GM19463 (cell line): ENCODE measurements at regions not wholly inside any gene's neighbourhood (a gene's known extent, or its start where the extent isn't known, plus 50 kb on each side); places are given as distances from the start of the nearest gene placed in this dataset.
"Not testable (repeated sequence)": the region's sequence is repeated elsewhere in the genome, so short reads cannot be mapped to it uniquely, and the experiment has no call there.

Experiments
- ATAC-seq: cut with Tn5 transposase; IDR thresholded peaks from one replicate; pipeline ENCODE4 v1.9.1; 2021; ENCODE audit warnings: mild to moderate bottlenecking, moderate library complexity; ENCODE audit not compliant: unreplicated experiment

DNA sequence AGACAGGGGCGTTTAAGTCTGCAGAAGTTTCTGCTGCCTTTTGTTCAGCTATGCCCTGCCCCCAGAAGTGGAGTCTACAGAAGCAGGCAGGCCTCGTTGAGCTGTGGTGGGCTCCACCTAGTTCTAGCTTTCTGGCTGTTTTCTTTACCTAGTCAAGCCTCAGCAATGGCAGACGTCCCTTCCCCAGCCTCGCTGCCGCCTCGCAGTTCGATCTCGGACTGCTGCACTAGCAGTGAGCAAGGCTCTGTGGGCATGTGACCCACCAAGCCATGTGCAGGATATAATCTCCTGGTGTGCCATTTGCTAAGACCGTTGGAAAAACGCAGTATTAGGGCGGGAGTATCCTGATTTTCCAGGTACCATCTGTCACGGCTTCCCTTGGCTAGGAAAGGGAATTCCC, 742.7 kb upstream of the NRXN1 start:
- ATAC-seq: not testable (repeated sequence)

DNA sequence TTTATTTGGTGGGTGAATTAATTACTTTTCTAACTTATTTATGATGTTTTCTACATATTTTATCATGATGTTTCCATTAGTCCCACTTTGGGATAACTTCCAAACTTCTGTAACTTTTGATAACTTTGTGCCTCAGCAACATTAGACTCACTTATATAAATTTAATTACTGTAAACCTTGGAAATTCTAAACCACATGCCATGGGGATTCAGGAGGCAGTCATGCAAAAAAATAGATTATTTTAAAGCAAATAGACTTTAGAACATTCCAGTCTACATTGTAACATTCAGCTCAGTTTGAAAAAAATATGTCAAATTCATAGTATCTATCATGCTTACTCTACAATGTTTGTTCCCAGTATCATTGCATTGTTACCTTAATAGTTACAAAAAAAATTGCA, 728.5 kb upstream of the NRXN1 start:
- ATAC-seq: no peak

DNA sequence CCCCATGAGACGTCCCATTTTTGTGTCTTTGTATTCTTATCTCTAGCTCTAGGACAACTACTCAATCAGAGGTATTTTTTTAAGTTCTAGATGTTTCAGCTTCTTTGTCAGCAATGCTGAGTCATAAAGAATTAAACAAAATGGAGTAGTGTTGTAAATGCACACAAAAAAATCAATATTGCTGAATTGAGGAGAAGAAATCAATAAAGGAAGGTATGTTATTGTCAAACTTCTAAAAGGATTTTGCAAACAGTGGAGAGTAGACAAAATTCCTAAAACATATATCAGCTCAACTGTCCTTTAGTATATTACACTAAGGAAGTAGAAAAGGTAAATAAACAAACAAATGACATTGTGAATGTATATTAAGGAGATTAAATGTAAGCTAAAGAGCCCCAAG, 726.1 kb upstream of the NRXN1 start:
- no peak for ATAC-seq

DNA sequence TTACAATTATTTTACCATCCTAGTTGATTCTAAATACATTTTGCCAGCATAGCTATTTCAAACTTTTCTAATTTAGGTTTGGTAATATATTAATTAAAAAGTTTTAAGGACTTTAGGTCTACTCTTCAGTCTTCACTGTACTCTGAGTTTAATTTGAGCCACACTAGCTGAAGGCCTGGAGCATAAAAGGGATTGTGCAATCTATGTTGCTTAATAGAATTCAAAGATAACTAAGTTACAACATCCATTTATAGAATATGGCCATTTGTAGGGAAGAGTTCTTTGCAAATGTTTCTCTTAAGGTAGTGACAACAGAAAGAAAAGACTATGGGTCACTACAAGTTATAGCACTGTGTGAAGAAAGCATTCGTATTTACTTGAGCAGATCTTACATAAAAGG, 702.2 kb upstream of the NRXN1 start:
- ATAC-seq: no peak

DNA sequence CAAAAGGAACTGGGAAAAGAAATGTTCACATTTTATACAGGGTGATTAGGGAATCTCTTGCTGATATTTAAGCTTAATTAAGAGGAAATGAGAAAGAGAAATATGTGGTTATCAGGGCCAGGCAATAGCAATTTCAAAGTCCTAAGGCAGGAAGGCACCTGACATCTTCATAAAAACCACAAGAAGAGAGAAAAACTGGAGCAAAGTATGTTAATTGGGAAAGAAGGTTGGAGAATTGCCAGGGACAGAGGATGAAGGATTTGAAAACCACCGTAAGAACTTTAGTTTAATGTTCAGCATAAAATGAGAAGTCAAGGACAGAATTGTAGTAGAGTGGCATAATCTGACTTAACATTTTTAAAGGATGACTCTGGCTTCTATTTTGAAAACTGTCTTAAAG, 691.8 kb upstream of the NRXN1 start:
- ATAC-seq: no peak

DNA sequence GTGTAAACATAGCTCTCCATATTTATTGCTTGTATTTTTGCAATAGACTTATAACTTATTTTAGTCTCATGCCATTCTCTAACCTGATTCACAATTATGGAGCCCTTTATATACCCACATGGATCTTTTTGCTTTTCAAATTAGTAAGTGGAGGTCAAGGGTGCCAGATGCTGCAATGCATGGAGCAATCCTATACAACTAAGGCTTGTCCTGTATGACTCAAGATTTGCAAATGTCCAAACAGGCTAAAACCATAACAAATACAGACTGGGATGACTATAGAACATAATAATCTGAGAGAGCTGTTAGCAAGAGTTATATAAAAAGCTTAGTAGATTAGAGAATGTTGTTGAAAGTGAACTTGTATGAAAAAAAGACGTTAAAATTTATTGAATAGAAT, 690.4 kb upstream of the NRXN1 start:
- ATAC-seq: no peak

DNA sequence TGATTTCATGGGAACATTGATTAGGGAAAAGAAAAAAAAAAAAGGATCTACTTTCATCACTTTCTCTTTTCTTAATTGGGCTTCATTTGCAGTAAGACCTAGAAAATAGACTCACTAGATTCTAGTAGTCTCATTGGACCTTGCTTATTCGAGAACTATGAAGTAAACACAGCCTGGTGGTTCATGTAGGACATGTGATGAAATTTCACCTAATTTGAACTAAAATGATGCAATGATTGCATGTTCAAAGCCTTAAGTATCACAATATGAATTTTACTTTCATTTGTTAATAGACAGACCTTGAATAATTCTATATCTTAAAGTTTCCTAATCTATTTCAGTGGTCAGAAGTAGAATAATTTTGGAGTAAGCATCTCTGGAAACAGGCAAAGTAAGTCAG, 688.9 kb upstream of the NRXN1 start:
- ATAC-seq: no peak

DNA sequence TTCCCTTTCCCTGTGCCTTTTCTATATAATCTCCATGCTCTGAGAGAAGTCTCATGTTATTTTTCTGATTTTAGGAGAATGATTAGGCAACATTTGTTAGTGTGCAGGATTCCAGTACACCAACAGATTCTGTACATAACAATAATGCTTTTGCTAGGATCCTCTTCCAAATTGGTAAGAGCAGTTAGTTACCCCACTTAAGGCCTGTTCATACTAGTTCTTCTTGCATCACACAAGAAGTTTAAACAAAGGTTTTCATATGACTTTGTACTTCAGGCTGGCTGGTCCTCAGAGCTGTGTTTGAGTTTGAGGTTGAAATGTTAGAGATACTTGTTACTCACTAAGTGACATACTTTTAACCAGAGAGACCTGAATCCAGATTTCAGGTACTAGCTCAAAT, 686.9 kb upstream of the NRXN1 start:
- no peak for ATAC-seq

DNA sequence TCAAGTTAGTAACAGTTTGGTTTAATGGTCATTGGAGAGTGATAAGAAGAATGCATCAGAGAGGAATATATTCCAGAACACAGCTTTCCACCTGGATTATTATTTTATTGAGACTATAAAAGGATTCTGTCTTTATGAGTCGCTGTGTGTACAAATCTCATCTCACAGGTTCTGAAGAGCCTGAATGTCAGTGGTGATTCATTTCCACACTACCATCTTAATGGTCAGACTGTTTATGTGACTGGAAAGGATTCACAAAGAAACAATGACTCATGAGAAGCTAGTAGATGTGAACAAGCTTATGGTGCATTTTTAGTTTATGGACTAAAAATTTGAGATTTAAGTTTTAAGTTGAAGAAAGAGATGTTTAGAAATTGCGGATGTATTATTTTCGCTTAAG, 685.4 kb upstream of the NRXN1 start:
- ATAC-seq: no peak

DNA sequence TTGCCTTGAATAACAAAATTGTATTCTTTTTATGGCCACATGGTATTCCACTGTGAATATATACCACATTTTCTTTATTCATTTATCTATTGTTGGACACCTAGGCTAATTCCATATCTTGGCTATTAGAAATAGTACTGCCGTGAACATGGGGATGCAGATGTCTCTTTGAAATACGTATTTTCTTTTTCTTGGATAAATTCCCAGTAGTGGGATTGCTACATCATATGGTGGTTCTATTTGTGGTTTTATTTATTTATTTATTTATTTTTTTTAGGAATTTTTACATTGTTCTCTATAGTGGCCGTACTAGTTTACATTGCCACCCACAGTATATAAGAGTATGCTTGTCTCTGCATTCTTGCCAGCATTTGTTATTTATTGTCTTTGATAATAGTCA, 679.8 kb upstream of the NRXN1 start:
- ATAC-seq: no peak

DNA sequence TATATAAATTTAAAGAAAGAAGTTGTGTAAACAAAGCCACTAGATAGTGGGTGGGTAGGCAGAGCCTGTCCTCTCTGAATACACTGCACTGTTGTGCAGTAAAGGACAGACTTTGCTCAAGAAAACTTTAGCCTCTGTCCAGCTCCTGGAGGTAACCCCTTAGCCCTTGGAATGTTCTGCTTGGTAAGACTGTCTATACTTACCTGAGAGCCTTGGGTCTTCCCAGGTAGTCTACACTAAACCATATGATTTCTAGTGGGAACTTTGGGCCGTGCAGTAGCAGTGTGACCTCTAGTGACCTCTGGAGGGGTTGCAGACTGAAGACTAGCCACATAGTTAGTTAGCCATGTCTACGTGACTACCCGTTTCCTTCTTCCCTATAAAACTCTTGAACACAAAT, 678.3 kb upstream of the NRXN1 start:
- ATAC-seq: peak; percentile 76

DNA sequence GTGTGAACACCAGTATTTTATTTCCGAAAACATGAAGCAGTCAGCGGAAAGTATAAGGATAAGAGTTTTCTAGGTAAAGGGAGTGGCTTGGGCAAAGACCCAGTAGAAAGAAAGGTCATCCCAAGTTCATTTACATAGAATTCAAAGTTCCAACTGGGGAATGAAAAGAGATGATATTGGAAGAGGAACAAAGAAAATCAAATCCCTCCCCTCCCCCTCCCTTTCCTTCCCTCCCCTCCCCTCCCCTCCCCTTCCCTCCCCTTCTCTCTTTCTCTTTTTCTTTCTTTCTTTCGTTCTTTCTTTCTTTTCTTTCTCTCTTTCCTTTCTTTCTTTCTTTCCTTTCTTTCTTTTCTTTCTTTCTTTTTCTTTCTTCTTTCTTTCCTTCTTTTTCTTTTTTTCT, 675.7 kb upstream of the NRXN1 start:
- ATAC-seq: no peak

DNA sequence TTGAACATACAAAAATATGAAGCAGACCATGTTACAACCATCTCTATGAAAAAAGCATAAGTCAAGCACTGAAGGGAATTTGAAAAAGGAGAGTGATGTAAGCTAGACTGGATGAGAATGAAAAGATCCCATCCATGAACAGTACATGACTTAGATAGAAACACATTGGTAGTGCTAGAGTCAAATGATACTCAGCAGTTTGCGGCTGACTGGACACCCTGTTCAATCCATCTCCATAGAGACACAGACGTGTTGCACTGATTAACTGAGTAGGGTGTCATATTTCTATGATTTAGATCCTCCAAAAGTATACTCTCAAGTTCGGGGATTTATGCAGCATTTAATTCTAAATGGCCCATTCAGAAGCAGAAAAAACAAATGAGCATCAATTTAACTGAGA, 674.3 kb upstream of the NRXN1 start:
- ATAC-seq: no peak

DNA sequence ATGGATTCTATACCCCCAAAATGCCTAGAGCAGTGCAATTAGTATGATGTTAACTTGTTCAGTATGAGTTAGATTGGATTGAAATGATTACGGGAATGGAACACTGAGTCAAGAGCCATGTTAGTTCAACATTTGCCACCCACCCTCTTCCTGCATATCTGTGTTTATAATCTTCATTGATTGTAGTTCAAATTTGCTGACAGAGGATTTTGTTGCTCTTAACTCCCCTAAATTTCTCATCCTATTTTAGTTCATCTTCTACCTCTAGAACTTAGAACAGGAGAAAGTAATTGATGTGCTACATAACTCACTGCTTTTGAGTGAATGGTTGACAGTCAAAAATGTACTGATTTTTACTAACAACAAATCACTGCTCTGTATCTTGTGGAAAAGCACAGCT, 673.5 kb upstream of the NRXN1 start:
- ATAC-seq: no peak

DNA sequence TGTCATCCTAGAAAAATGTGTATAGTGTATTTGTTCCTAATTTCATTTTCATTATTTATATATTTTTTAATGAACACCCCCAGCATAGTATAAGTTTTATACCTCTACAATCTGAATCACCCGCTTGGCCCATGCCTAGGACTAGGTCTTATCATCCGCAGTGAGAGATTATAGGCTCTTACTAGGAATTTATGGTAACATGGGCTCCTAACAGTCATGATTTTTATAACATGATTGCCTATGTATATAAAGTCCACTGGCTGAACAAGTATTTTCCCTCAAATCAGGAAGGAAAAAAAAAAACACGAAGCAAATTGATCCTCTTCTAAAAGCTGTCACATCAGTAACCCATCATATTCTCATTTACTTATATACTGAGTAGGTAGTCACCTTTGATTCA, 666.1 kb upstream of the NRXN1 start:
- ATAC-seq: no peak

DNA sequence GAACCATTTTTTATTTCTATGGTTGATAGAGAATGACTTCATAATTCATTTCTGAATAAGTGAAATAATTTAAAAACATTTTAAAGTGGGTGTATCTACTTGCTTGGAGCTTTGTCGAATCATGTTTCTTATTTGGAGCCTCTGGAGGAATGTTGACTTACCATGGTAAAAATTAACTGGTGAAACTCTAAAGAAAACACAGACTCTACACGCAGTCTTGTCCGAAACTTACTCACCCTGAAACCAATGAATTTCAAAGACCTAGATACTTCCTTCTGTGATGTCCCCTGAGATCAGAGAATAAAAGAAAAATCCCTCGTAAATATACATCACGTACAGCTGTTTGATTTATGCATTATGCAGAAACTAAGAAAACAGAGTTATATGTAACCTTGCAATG, 665.2 kb upstream of the NRXN1 start:
- peak; percentile 70 for ATAC-seq

DNA sequence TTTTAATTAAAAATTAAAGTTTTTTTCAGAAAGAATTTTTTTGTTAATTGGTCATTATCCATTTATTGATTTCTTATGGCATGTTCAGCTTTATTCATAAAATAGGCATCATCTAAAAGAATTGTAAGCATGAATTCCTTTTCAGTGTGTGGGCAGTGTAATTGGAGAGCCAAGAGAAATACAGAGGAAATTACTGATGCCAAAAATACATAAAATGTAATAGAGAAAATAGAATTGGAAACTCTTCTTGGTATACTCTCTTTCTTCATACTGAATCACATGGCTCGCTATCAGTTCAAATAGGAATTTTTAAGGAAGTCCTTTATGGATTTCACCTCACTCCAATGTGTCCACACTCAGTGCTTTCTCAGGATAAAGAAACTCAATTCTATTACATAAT, 663.6 kb upstream of the NRXN1 start:
- no peak for ATAC-seq

DNA sequence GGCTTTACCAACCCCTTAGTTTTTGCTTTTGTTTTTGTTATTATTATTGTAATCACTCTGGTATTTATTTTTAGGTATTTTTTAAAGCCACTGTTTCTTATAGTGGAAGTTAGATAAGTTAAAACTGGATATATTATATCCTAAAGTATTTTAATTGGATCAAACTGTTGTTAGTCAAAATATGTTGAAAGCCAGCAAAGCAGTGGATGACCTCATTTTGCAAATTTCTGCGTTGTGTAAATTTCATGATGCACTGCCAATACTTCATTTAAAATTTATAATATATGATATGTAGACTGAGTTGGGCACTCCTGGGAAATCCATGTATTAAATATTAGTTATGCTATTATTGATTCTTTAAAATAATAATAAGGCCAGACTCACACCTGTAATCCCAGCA, 661.7 kb upstream of the NRXN1 start:
- ATAC-seq: no peak

DNA sequence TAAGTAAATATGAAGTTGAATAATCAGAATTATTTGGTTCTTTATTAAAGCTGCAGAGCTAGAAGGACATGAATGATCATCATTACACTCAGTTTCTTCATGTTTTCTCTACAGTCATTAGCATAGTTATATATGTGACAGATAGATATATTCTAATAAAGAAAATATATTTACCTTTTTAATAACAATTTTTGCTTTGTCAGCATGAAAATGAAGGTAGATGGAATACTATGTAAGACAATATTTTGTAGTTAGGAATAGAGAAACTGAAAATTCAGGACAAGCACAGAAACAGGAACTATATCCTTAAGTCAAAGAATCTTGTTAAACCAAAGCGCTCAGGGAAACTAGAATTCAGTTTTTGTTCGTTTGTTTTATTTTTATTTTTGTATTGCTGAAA, 649.9 kb upstream of the NRXN1 start:
- ATAC-seq: no peak

DNA sequence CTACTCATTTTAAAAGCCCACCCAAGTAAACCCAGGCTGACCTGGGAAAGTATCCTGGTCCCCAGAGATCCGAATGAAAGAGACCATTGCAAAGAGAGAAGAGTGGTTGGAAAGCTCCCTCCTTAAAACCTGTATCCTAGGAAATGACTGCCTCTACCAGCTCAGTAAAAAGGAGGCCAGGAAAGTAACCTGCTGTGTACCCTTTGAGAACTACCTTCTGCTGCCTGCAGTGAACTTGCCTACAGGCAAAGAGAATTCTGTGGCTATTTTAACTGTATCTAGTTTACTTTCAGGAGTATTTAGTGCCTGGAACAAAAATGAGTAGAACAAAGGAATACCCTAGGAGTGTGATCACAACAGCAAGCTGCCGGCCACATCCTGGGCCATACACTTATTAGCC, 641.7 kb upstream of the NRXN1 start:
- no peak for ATAC-seq

DNA sequence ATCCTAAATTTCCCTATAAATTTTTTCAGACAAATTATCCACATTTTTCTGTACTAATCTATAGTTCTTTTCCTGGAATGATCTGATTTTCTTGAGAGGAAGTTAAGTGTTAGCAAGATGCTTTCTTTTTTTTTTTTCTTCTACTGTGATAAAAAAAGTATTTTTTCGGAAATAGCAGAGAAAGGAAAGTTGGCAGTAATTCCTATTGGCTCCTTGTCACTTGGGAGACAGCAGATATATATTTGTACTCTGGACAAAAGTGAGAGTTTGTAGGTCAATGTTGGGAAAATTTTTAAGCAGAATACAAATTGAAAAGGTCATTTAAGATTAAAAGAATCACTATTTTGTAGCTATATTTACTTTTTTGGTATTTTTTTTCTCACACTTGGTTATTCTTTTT, 635.7 kb upstream of the NRXN1 start:
- no peak for ATAC-seq

DNA sequence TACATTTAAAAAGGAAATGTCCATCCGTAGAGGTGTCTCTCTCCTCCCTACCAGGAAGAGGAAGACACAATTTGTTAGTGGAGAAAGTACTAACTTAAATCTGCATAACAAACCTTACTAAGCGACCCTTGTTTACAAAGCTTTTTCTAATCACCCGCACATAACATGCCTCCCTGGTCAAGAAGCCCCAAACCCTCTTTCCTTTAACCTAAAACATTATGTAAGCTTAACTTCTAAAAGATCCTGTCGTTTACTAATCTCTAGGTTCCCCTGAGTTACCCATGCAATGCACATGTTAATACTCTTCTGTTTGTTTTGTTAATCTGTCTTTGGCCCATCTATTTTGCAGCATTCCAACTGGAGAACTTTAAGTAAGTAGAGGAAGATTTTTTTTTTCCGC, 630.3 kb upstream of the NRXN1 start:
- no peak for ATAC-seq

DNA sequence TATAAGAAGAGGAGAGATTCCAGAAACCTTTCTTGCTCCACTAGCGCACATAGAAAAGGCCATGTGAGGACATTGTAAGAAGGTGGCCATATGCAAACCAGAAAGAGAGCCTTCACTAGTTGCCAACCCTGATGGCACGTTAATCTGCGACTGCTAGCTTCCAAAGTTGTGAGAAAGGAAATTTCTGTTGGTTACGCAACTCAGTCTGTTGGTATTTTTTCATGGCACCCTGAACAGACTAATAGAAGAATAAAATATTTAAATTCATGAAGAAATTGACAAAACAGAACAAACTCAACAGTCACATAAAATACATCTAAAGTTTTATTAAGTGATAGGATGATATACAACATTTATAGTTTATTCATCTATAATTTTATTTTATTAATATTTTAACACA, 625.9 kb upstream of the NRXN1 start:
- ATAC-seq: no peak

DNA sequence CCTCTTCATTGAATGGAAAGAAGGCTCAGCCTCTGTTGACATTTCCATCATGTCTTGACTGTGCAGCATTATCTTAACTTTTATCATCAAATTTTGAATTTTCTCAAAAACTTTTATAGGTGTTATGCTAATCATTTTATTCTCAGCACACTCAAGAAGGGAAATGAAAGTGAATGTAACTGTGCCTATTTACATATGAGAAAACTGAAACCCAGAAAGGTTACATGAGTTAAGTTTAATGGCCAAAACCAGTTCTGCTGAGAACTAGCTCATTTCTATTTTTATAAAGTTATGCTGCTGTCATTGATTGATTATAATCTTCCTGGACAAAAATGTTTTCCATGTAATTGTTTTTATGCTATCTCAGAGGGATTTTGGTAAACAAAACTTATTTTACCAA, 618.8 kb upstream of the NRXN1 start:
- peak; percentile 79 for ATAC-seq
